ENCODE measurements at regions not wholly inside any gene's neighbourhood (a gene's known extent, or its start where the extent isn't known, plus 50 kb on each side); places are given as distances from the start of the nearest gene placed in this dataset.

- TF ChIP-seq, protein P1, sequence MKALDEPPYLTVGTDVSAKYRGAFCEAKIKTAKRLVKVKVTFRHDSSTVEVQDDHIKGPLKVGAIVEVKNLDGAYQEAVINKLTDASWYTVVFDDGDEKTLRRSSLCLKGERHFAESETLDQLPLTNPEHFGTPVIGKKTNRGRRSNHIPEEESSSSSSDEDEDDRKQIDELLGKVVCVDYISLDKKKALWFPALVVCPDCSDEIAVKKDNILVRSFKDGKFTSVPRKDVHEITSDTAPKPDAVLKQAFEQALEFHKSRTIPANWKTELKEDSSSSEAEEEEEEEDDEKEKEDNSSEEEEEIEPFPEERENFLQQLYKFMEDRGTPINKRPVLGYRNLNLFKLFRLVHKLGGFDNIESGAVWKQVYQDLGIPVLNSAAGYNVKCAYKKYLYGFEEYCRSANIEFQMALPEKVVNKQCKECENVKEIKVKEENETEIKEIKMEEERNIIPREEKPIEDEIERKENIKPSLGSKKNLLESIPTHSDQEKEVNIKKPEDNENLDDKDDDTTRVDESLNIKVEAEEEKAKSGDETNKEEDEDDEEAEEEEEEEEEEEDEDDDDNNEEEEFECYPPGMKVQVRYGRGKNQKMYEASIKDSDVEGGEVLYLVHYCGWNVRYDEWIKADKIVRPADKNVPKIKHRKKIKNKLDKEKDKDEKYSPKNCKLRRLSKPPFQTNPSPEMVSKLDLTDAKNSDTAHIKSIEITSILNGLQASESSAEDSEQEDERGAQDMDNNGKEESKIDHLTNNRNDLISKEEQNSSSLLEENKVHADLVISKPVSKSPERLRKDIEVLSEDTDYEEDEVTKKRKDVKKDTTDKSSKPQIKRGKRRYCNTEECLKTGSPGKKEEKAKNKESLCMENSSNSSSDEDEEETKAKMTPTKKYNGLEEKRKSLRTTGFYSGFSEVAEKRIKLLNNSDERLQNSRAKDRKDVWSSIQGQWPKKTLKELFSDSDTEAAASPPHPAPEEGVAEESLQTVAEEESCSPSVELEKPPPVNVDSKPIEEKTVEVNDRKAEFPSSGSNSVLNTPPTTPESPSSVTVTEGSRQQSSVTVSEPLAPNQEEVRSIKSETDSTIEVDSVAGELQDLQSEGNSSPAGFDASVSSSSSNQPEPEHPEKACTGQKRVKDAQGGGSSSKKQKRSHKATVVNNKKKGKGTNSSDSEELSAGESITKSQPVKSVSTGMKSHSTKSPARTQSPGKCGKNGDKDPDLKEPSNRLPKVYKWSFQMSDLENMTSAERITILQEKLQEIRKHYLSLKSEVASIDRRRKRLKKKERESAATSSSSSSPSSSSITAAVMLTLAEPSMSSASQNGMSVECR (CRISPR knock-in tag; IDR thresholded peaks at IDR 0.05), result no peak
- TF ChIP-seq ZKSCAN3 (CRISPR knock-in tag; IDR thresholded peaks at IDR 0.05) (no peak), CTBP1 (IDR thresholded peaks at IDR 0.05; ENCODE audit: borderline replicate concordance) (0 out of 2 replicates have a peak, but pooled peaks have one; percentile 11), MLLT1 (IDR thresholded peaks at IDR 0.05) (peak in 1 of 2 experiments; percentile 63; a peak in 2 of 4 replicates), ZBTB33 (CRISPR knock-in tag; IDR thresholded peaks at IDR 0.05) (no peak), NONO (IDR thresholded peaks at IDR 0.05; ENCODE audit: low read depth in 2 of 2, low read length in 1 of 2) (no peak), FOXA3 (CRISPR knock-in tag; conservative IDR thresholded peaks at IDR 0.05 in 1 of 2, IDR thresholded peaks at IDR 0.05 in 1 of 2) (no peak), KAT7 (CRISPR knock-in tag; IDR thresholded peaks at IDR 0.05; ENCODE audit: borderline replicate concordance) (no peak)
- TF ChIP-seq, protein P2, sequence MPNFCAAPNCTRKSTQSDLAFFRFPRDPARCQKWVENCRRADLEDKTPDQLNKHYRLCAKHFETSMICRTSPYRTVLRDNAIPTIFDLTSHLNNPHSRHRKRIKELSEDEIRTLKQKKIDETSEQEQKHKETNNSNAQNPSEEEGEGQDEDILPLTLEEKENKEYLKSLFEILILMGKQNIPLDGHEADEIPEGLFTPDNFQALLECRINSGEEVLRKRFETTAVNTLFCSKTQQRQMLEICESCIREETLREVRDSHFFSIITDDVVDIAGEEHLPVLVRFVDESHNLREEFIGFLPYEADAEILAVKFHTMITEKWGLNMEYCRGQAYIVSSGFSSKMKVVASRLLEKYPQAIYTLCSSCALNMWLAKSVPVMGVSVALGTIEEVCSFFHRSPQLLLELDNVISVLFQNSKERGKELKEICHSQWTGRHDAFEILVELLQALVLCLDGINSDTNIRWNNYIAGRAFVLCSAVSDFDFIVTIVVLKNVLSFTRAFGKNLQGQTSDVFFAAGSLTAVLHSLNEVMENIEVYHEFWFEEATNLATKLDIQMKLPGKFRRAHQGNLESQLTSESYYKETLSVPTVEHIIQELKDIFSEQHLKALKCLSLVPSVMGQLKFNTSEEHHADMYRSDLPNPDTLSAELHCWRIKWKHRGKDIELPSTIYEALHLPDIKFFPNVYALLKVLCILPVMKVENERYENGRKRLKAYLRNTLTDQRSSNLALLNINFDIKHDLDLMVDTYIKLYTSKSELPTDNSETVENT (CRISPR knock-in tag; IDR thresholded peaks at IDR 0.05), result no peak
- TF ChIP-seq, protein P3, sequence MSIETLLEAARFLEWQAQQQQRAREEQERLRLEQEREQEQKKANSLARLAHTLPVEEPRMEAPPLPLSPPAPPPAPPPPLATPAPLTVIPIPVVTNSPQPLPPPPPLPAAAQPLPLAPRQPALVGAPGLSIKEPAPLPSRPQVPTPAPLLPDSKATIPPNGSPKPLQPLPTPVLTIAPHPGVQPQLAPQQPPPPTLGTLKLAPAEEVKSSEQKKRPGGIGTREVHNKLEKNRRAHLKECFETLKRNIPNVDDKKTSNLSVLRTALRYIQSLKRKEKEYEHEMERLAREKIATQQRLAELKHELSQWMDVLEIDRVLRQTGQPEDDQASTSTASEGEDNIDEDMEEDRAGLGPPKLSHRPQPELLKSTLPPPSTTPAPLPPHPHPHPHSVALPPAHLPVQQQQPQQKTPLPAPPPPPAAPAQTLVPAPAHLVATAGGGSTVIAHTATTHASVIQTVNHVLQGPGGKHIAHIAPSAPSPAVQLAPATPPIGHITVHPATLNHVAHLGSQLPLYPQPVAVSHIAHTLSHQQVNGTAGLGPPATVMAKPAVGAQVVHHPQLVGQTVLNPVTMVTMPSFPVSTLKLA (conservative IDR thresholded peaks at IDR 0.05), result no peak
- TF ChIP-seq, protein P4, sequence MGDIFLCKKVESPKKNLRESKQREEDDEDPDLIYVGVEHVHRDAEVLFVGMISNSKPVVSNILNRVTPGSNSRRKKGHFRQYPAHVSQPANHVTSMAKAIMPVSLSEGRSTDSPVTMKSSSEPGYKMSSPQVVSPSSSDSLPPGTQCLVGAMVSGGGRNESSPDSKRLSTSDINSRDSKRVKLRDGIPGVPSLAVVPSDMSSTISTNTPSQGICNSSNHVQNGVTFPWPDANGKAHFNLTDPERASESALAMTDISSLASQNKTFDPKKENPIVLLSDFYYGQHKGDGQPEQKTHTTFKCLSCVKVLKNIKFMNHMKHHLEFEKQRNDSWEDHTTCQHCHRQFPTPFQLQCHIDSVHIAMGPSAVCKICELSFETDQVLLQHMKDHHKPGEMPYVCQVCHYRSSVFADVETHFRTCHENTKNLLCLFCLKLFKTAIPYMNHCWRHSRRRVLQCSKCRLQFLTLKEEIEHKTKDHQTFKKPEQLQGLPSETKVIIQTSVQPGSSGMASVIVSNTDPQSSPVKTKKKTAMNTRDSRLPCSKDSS (IDR thresholded peaks at IDR 0.05; ENCODE audit: low read depth, partially characterized antibody), result no peak
Measured at GRCh38 chr11:15580056-15580774, 465.5 kb downstream of the INSC start (continued).
